Loucy (cell line): ENCODE measurements at regions not wholly inside any gene's neighbourhood (a gene's known extent, or its start where the extent isn't known, plus 50 kb on each side); places are given as distances from the start of the nearest gene placed in this dataset.
"Not testable (repeated sequence)": the region's sequence is repeated elsewhere in the genome, so short reads cannot be mapped to it uniquely, and the experiment has no call there.

Experiments used
- H2AFZ ChIP-seq: fragments of 200-600 bp; sonication (generic); 2 replicates; pipeline ENCODE4 v1.6.0; 2016; ENCODE audit warnings: antibody characterized with exemption, mild to moderate bottlenecking, low read length, moderate library complexity
- H3F3A ChIP-seq: fragments of 200-600 bp; 2 replicates; pipeline ENCODE4 v1.6.0; 2016; ENCODE audit warnings: antibody characterized with exemption, low read depth, mild to moderate bottlenecking
- H3K27me3 ChIP-seq: fragments of 200-600 bp; sonication (generic); 2 replicates; pipeline ENCODE4 v1.6.1; 2014; ENCODE audit warnings: low read length, mild to moderate bottlenecking; ENCODE audit not compliant: insufficient read depth, poor library complexity, severe bottlenecking
- H3K36me3 ChIP-seq: fragments of 200-600 bp; sonication (generic); 2 replicates; pipeline ENCODE4 v1.6.1; 2016; ENCODE audit warnings: low read length; ENCODE audit not compliant: insufficient read depth
- H3K4me1 ChIP-seq: fragments of 200-600 bp; sonication (generic); 2 replicates; pipeline ENCODE4 v1.5.1; 2014; ENCODE audit warnings: low read length, mild to moderate bottlenecking; ENCODE audit not compliant: insufficient read depth, poor library complexity, severe bottlenecking
- H3K4me2 ChIP-seq: fragments of 200-600 bp; sonication (generic); 2 replicates; pipeline ENCODE4 v1.6.0; 2014; ENCODE audit warnings: antibody characterized with exemption, low read length, low read depth, mild to moderate bottlenecking; ENCODE audit not compliant: poor library complexity, severe bottlenecking
- H3K4me3 ChIP-seq: fragments of 200-600 bp; sonication (generic); 2 replicates; pipeline ENCODE4 v1.5.1; 2014; ENCODE audit warnings: low read length, mild to moderate bottlenecking, mixed read lengths; ENCODE audit not compliant: poor library complexity, severe bottlenecking
- H3K79me2 ChIP-seq: fragments of 200-600 bp; sonication (generic); 2 replicates; pipeline ENCODE4 v1.6.1; 2014; ENCODE audit warnings: low read length; ENCODE audit not compliant: insufficient read depth
- H3K9ac ChIP-seq: fragments of 200-600 bp; sonication (generic); 2 replicates; pipeline ENCODE4 v1.6.0; 2014; ENCODE audit warnings: mild to moderate bottlenecking, low read depth, low read length, moderate library complexity; ENCODE audit not compliant: poor library complexity, severe bottlenecking
- H3K9me2 ChIP-seq: fragments of 200-600 bp; sonication (generic); replicated peaks from 2 replicates; pipeline ENCODE4 v1.6.1; 2016; ENCODE audit warnings: low read depth, low read length, mixed read lengths
- H3K9me3 ChIP-seq: fragments of 200-600 bp; sonication (generic); 2 replicates; pipeline ENCODE4 v1.6.1; 2014; ENCODE audit warnings: mild to moderate bottlenecking, antibody characterized with exemption, low read length, low read depth; ENCODE audit not compliant: insufficient read depth
- H4K20me1 ChIP-seq: fragments of 200-600 bp; sonication (generic); 2 replicates; pipeline ENCODE4 v1.6.0; 2014; ENCODE audit warnings: antibody characterized with exemption, low read length, mild to moderate bottlenecking; ENCODE audit not compliant: insufficient read depth, poor library complexity, severe bottlenecking

DNA sequence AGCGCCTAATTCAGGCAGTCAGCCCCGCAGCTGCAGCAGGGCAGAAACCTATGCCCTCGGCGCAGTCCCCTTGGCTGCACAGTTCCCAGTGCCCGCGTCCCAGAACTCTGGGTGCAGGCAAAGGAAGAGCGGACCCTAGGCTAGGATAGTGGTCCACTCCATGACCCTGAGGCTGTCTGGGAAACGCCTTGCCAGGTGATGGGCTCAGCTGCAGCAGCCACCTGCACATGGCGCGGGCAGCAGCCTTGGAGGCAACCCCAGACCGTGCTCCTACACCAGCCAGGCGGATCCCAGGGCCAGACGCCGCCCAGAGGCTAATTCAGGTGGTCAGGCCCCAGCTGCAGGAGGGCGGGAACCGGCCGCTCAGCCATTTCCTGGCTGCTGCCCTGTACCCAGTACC is 83.0 kb downstream of the POTEC start:
- H4K20me1 ChIP-seq, H3K4me2 ChIP-seq, H3K9ac ChIP-seq, H3K9me2 ChIP-seq, H3K4me3 ChIP-seq, H2AFZ ChIP-seq, H3K9me3 ChIP-seq, H3K27me3 ChIP-seq, H3K4me1 ChIP-seq, H3K36me3 ChIP-seq, H3F3A ChIP-seq, H3K79me2 ChIP-seq: not testable (repeated sequence)

DNA sequence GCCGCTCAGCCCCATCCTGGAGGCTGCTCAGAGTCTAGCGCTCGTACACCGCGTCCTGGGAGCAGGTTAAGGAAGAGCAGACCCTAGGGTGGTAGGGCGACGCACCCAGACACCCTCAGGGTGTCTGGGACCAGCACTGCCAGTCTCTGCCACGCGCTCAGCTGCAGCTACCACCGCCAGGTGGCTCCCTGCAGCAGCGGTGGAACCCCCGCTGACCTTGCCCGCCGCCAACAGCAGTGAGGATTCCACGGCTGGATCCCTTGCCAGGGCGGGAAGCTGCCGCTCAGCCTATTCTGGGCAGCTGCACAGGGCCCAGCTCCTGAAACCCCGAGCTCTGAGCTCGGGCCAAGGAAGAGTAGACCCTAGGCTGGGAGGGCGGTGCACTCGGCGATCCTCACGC is 83.6 kb downstream of the POTEC start:
- H3K9me2 ChIP-seq, H3K4me3 ChIP-seq, H3K4me1 ChIP-seq, H3K9me3 ChIP-seq, H3K36me3 ChIP-seq, H3K4me2 ChIP-seq, H3K9ac ChIP-seq, H3K79me2 ChIP-seq, H2AFZ ChIP-seq, H4K20me1 ChIP-seq, H3F3A ChIP-seq, H3K27me3 ChIP-seq: not testable (repeated sequence)

DNA sequence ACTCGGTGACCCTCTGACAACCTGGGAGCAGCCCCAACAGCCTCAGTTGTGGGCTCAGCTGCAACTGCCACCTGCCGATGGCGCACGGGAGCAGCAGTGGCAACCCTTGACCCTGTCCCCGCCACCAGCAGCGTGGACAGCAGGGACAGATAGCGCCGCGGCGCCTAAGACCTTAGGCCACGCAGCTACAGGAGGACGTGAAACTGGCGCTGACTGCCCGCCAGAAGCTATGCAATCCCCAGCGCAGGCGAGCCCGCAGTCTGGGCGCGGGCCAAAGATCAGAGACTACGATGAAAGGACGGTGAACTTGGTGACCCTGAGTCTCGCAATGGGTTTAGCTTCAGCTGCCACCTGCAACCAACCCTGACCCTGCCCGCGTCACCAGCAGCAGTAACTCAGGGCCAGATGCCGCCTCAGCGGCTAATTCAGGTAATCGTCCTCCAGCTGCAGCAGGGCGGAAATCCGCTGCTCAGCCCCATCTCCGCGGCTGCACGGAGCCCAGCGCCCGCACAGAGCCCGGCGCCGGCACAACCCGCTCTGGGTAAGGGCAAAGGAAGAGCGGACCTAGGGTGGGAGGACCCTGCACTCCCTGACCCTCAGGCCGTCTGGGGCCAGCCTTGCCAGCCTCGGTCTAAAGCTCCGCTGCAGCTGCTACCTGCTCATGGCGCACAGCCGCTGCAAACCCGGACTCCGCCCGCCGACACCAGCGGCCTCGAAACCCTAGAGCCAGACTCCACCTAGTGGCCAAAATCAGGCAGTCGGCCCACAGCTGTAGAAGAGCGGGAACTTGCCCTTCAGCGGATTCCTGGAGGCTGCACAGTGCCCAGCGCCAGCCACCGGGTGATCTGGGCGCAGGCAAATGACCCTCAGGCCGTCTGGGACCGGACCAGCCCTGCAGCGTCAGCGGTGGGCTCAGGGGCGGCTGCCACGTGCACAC is 85.1 kb downstream of the POTEC start:
- not testable (repeated sequence) for H2AFZ ChIP-seq, H3F3A ChIP-seq, H3K4me1 ChIP-seq, H4K20me1 ChIP-seq, H3K4me2 ChIP-seq, H3K9me2 ChIP-seq, H3K36me3 ChIP-seq, H3K9ac ChIP-seq, H3K4me3 ChIP-seq, H3K79me2 ChIP-seq, H3K27me3 ChIP-seq, H3K9me3 ChIP-seq

DNA sequence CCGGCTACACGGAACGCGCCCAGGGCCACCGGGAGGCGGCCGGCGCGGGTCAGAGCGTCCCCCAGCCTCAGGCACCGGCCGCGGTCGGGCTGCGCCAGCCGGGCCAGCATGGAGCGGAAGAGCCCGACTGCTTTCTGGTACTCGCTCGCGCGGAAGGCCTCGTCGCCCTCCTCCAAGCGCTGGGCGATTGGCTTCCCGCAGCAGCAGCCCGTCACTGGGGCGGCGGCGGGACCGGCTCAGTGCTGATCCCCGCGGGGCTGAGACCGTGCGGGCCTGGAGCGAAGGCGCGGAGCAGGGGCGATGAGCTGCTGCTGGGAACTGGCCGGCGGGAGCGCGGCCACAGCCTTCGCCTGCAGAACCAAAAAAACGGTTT is 92.8 kb downstream of the POTEC start:
- not testable (repeated sequence) for H3K9me3 ChIP-seq, H3K4me1 ChIP-seq, H3K36me3 ChIP-seq, H3K4me3 ChIP-seq, H4K20me1 ChIP-seq, H3K9ac ChIP-seq, H3F3A ChIP-seq, H3K79me2 ChIP-seq, H3K4me2 ChIP-seq, H2AFZ ChIP-seq, H3K9me2 ChIP-seq, H3K27me3 ChIP-seq

DNA sequence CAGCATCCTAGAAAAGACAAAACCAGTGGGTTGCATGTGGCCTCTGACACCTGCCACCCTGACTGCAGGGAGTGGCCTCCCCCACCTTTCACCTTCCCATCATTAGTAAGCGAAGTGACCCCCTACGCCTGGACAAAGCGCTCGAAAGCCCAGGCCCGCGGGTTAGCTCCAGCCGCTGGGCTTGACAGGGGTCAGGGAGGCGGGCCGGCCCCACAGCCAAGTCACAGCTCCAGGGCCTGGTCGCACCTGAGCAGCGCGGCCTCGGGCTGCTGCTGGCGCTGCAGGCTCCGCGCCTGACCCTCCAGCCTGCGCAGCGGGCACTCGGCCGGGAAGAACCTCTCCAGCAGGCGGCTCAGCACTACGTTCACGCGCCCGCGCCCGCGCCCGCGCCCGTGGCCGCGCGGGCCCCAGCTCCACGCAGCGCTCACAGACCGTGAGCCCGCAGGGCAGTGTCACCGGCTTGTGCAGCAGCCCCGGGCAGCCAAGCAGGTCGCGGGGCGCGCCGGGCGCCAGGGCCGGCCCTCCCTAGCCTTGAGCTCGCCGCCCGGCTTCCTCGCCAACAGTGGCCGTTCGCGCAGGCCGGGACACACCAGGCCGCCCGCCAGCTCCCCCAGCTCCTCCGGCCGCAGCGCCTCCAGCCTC is 93.3 kb downstream of the POTEC start:
- H3F3A ChIP-seq, H4K20me1 ChIP-seq, H3K9me2 ChIP-seq, H3K27me3 ChIP-seq, H3K9me3 ChIP-seq, H2AFZ ChIP-seq, H3K36me3 ChIP-seq, H3K4me1 ChIP-seq, H3K4me3 ChIP-seq, H3K79me2 ChIP-seq, H3K9ac ChIP-seq, H3K4me2 ChIP-seq: not testable (repeated sequence)

DNA sequence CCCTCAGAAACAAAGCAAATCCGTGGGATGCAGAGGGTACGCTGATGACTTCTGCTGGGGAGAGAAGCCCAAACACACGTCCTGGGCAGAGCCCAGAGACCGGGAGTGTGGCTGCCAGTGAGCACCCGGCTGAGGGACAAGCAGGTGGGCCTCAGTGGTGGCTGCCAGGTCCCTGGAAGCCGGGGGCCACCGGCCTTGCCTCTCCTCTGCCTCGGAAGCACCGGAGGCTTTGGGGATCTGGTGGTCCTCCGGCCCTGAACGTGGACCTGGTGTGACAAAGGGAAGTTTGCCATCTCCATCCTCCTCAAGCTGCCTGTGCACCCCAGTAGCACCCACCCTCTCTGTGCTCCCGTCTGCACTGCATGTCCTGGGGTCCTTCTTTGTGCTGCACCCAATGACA is 94.3 kb downstream of the POTEC start:
- not testable (repeated sequence) for H3K4me2 ChIP-seq, H3K27me3 ChIP-seq, H2AFZ ChIP-seq, H4K20me1 ChIP-seq, H3K9ac ChIP-seq, H3K9me2 ChIP-seq, H3K4me1 ChIP-seq, H3F3A ChIP-seq, H3K4me3 ChIP-seq, H3K36me3 ChIP-seq, H3K79me2 ChIP-seq, H3K9me3 ChIP-seq

DNA sequence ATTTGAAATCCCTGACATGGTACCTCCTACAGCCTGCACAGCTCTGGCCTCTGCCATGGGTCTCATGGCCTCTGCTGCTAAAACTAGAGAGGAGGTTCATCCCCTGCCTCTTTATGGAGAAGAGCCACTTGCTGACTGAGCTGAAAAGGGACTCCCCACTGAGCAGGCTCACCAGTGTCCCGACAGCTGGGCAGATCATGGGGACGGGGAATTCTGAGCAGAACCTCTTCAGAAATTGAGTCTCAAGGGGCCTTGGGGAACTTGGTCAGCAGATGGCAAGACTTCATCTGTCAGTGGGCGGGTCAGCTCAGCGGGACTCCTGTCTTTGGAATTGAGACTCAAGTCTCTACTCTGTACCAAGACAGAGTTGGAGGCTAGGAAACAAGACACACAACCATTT is 95.7 kb downstream of the POTEC start:
- H3F3A ChIP-seq, H3K9me3 ChIP-seq, H3K4me3 ChIP-seq, H3K27me3 ChIP-seq, H2AFZ ChIP-seq, H3K9me2 ChIP-seq, H3K36me3 ChIP-seq, H3K79me2 ChIP-seq, H3K4me2 ChIP-seq, H3K9ac ChIP-seq, H4K20me1 ChIP-seq, H3K4me1 ChIP-seq: not testable (repeated sequence)
